GM10248 (cell line): ENCODE measurements at regions not wholly inside any gene's neighbourhood (a gene's known extent, or its start where the extent isn't known, plus 50 kb on each side); places are given as distances from the start of the nearest gene placed in this dataset.

Experiments used
- CTCF ChIA-PET: fragments of 300-600 bp; sonication (Branson Sonifier 250); formaldehyde crosslinking; extraction: SDS; loops from one replicate; lab custom pipeline; 2021; ENCODE audit warnings: antibody characterized with exemption; lab: Yijun Ruan, JAX
- POLR2A ChIA-PET: fragments of 350-650 bp; sonication (Branson Sonifier 250); formaldehyde crosslinking; extraction: SDS; loops from one replicate; lab custom pipeline; 2020; ENCODE audit warnings: antibody characterized with exemption; lab: Yijun Ruan, JAX
- DNase-seq: peaks from one replicate; pipeline ENCODE4 v3.0.0; 2012; ENCODE audit errors: extremely low spot score
- CTCF ChIP-seq: IDR thresholded peaks from 2 replicates; pipeline ENCODE4 v1.5.1; 2012; ENCODE audit warnings: mild to moderate bottlenecking, low read depth; ENCODE audit errors: extremely low read depth, missing control alignments, control extremely low read depth

GRCh38 chr2:215712871-215713790, 277.3 kb upstream of the FN1 start:
- DNase-seq, result no peak

GRCh38 chr2:215712219-215712868, 276.5 kb upstream of the FN1 start:
- ChIA-PET POLR2A (no interaction called here), CTCF (interaction anchor here (1.3 kb wide), 1 partner anchor 68 kb away, joined by 4 read pairs; no protein-coding TSS in a partner anchor)
- TF ChIP-seq CTCF, result no peak
- DNase-seq, result no peak

More at GRCh38 chr2:215712871-215713790, 277.3 kb upstream of the FN1 start:
- no peak for TF ChIP-seq CTCF
- POLR2A ChIA-PET, result no interaction called here
- CTCF ChIA-PET, result no interaction called here

- CTCF ChIA-PET, result interaction anchor here (1.3 kb wide), 1 partner anchor 67 kb away, joined by 4 read pairs; no protein-coding TSS in a partner anchor
- POLR2A ChIA-PET, result no interaction called here
- no peak for TF ChIP-seq CTCF
- DNase-seq, result no peak
Measured at GRCh38 chr2:215711471-215712034, 275.7 kb upstream of the FN1 start.

DNA sequence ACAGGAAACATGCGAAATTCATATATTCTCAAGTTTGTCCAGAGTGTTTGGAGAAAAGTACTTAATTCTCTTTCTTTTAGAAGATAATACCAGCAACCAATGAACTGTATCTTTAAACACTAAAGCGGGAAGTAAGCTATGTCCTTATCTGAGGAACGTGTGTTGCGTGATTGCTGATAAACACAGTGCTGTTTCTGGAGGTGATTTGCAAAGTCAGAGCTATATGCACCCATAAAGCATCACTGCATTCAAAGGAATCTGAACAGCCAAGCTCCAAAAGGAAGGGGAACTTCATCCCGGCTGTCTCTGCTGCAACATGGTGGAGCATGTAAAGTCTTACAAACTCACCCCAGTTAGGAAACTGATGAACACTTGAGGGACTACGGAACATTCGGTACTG, 271.7 kb upstream of the FN1 start:
- CTCF ChIA-PET, result no interaction called here
- no peak for TF ChIP-seq CTCF

DNA sequence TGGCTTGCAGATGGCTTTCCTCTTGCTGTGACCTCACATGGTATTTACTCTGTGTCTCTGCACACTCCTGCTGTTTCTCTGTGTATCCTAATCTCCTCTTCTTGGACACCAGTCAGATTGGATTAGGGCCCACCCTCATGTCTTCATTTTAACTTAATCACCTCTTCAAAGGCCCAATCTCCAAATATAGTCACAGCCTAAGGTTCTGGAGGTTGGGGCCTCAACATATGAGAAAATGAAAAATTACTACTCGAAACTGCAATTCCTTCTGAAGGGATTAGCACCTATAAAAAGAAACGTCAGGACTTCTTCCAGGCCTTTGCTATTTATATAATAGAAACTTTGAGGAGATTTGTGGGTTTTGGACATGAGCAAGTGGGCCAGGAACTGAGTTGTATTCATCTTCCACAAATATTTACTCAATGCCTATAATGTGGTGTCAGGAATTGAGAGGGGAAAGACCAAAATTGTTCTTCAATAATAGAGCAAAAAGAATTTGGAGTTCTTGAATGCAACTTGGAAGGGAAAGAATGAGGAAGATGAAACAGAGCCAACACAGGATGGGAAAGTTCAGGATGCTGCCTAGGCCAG, 270.0 kb upstream of the FN1 start:
- no peak for DNase-seq
- POLR2A ChIA-PET, result no interaction called here
- TF ChIP-seq CTCF, result no peak
- CTCF ChIA-PET, result interaction anchor here (1.1 kb wide), 1 partner anchor 10 kb away, joined by 5 read pairs; no protein-coding TSS in a partner anchor

More for the DNA sequence above, 271.7 kb upstream of the FN1 start:
- POLR2A ChIA-PET, result no interaction called here
- DNase-seq, result no peak

DNA sequence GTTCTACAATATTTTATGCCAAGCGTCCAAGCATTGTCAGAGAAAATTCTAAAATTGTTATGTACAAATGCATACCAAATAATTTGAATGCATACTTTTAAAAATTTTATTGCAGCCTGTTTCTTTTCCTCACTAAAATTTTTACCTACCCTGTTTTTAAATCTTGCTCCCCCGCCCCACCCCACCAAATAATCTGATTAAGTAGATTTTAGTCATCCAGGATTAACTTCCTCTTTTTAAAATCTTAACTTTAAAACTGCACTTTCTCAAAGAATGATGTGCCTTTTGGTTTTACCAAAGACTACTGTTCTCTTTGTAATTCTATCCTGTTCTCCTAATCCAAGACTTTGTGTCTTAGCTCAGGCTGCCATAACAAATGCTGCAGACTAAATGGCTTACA, 269.4 kb upstream of the FN1 start:
- TF ChIP-seq CTCF, result no peak
- DNase-seq, result no peak
- ChIA-PET CTCF (no interaction called here), POLR2A (no interaction called here)
